ENCODE measurements at regions not wholly inside any gene's neighbourhood (a gene's known extent, or its start where the extent isn't known, plus 50 kb on each side); places are given as distances from the start of the nearest gene placed in this dataset.

DNA sequence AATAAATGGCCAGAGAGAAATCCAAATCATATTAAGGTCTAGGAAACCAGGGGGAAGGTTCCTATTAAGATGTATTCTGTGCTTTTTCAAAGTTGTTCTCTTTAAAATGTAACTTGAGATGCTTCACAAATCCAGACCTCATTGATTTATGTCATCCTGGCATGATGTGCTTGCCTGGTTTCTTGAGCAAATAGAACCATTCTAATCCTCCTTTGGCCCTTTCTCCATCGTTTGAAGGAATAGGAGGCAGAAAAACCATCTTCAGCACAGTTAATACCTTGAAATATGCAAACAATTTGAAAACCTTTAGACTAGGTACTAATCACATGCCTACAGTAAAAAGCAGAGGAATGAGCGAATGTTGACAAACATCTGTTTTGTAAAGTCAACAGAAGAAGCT, 202.2 kb upstream of the CXorf66 start:
- in situ Hi-C loops (cut with HindIII; ENCODE audit: low pct_unique_long_range_greater_than_20kb, low sequenced_read_pairs), result no loop called here

GRCh38 chrX:140165849-140166248, 200.5 kb upstream of the CXorf66 start:
- TF ChIP-seq POLR2AphosphoS5 (IDR thresholded peaks at IDR 0.05; ENCODE audit: low read depth, low read length) (no peak), CTCF (IDR thresholded peaks at IDR 0.05) (no peak), TCF7L2 (IDR thresholded peaks at IDR 0.05; ENCODE audit: low read depth, low read length) (no peak), SIN3A (IDR thresholded peaks at IDR 0.05; ENCODE audit: borderline replicate concordance, insufficient read depth, low read depth, low read length) (no peak)
- TF ChIP-seq, protein P1, sequence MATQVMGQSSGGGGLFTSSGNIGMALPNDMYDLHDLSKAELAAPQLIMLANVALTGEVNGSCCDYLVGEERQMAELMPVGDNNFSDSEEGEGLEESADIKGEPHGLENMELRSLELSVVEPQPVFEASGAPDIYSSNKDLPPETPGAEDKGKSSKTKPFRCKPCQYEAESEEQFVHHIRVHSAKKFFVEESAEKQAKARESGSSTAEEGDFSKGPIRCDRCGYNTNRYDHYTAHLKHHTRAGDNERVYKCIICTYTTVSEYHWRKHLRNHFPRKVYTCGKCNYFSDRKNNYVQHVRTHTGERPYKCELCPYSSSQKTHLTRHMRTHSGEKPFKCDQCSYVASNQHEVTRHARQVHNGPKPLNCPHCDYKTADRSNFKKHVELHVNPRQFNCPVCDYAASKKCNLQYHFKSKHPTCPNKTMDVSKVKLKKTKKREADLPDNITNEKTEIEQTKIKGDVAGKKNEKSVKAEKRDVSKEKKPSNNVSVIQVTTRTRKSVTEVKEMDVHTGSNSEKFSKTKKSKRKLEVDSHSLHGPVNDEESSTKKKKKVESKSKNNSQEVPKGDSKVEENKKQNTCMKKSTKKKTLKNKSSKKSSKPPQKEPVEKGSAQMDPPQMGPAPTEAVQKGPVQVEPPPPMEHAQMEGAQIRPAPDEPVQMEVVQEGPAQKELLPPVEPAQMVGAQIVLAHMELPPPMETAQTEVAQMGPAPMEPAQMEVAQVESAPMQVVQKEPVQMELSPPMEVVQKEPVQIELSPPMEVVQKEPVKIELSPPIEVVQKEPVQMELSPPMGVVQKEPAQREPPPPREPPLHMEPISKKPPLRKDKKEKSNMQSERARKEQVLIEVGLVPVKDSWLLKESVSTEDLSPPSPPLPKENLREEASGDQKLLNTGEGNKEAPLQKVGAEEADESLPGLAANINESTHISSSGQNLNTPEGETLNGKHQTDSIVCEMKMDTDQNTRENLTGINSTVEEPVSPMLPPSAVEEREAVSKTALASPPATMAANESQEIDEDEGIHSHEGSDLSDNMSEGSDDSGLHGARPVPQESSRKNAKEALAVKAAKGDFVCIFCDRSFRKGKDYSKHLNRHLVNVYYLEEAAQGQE (IDR thresholded peaks at IDR 0.05; ENCODE audit: insufficient read depth in 1 of 2, low read depth in 2 of 2, low read length in 1 of 2), result no peak
- CTCF ChIA-PET, result no interaction called here
- no peak overlapping the region for H3K27ac ChIP-seq (ENCODE audit: low read length)
- POLR2A ChIA-PET, result no interaction called here
- no peaks in the 10 kb centered on the region for H3K27me3 ChIP-seq (ENCODE audit: control insufficient read depth, insufficient read depth, low read length)
- H3K4me3 ChIP-seq (ENCODE audit: low read depth in 2 of 2, low read length in 2 of 2), result no peak overlapping the region
- H3K4me1 ChIP-seq (ENCODE audit: control insufficient read depth, insufficient read depth, low read length), result no peaks in the 10 kb centered on the region
- no peaks in the 10 kb centered on the region for H3K9me3 ChIP-seq (ENCODE audit: control insufficient read depth, insufficient read depth, low read depth, low read length)
- no TSS peak for BruUV-seq (replicated peaks)
- intact Hi-C loops (cut with micrococcal nuclease; ENCODE audit: unreplicated experiment), result no loop called here
- ATAC-seq, result no peak
- DNase-seq (ENCODE audit: low read depth, low spot score), result no peak
- H3K36me3 ChIP-seq (ENCODE audit: control insufficient read depth, insufficient read depth, low read length), result no peaks in the 10 kb centered on the region
- in situ Hi-C loops (cut with HindIII; ENCODE audit: low pct_unique_long_range_greater_than_20kb, low sequenced_read_pairs), result no loop called here

More for the DNA sequence above, 202.2 kb upstream of the CXorf66 start:
- no peak for DNase-seq (ENCODE audit: low read depth, low spot score)
- intact Hi-C loops (cut with micrococcal nuclease; ENCODE audit: unreplicated experiment), result no loop called here
- Histone ChIP-seq H3K27ac (ENCODE audit: low read length) (no peak overlapping the region), H3K4me1 (ENCODE audit: control insufficient read depth, insufficient read depth, low read length) (no peaks in the 10 kb centered on the region), H3K27me3 (ENCODE audit: control insufficient read depth, insufficient read depth, low read length) (no peaks in the 10 kb centered on the region), H3K4me3 (ENCODE audit: low read depth in 2 of 2, low read length in 2 of 2) (no peak overlapping the region), H3K36me3 (ENCODE audit: control insufficient read depth, insufficient read depth, low read length) (no peaks in the 10 kb centered on the region), H3K9me3 (ENCODE audit: control insufficient read depth, insufficient read depth, low read depth, low read length) (no peaks in the 10 kb centered on the region)
- BruUV-seq (replicated peaks), result no TSS peak
- CTCF ChIA-PET, result no interaction called here
- TF ChIP-seq, protein P1 (IDR thresholded peaks at IDR 0.05; ENCODE audit: insufficient read depth in 1 of 2, low read depth in 2 of 2, low read length in 1 of 2), result no peak
- TF ChIP-seq TCF7L2 (IDR thresholded peaks at IDR 0.05; ENCODE audit: low read depth, low read length) (no peak), POLR2AphosphoS5 (IDR thresholded peaks at IDR 0.05; ENCODE audit: low read depth, low read length) (no peak), CTCF (IDR thresholded peaks at IDR 0.05) (no peak), SIN3A (IDR thresholded peaks at IDR 0.05; ENCODE audit: borderline replicate concordance, insufficient read depth, low read depth, low read length) (no peak)
- ATAC-seq, result no peak
- POLR2A ChIA-PET, result no interaction called here
